HG03520 (cell line): ENCODE measurements at regions not wholly inside any gene's neighbourhood (a gene's known extent, or its start where the extent isn't known, plus 50 kb on each side); places are given as distances from the start of the nearest gene placed in this dataset.

ENCODE experiments used
- ATAC-seq: cut with Tn5 transposase; IDR thresholded peaks from one replicate; pipeline ENCODE4 v1.9.1; 2021; ENCODE audit warnings: mild to moderate bottlenecking, moderate library complexity; ENCODE audit not compliant: unreplicated experiment

DNA sequence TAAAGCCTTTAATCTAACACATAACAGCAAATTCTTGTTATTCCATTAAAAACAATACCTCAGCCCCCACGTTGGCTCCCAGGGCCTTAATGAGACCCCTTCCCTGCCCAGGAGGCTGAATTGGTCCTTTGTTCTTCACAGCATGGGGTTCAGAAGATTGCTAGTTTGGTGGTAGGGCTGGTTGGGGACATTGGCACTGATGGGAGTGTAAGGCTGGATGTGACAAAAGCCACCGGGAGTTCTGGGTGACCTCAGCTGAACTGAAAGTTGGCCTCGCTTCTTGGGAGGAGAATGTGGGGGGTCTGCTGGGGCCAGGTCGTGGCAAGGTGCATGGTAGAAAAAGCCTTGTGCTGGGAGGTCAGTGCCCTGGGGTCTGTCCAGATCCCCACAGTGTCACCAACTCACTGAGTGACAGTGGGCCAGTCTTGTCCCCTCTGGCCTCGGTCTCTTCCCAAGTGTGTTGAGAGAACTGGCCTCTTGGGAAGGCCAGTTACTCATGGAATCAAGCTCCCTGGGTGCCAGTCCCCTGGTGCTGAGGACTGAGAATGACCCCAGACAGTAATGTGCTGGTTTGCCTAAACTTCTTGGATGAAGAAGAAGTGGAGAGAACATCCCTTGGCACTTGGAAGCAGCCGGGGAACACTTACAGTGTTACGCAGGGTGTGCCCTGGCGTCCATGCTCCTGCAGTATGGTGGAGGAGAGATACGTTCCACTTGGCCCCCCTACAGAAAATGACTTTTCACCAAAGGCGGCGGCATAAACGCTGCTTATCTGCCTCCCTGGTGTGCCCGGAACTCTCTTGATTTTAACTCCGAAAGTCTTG is 283.7 kb upstream of the RTL1 start:
- ATAC-seq, result no peak

DNA sequence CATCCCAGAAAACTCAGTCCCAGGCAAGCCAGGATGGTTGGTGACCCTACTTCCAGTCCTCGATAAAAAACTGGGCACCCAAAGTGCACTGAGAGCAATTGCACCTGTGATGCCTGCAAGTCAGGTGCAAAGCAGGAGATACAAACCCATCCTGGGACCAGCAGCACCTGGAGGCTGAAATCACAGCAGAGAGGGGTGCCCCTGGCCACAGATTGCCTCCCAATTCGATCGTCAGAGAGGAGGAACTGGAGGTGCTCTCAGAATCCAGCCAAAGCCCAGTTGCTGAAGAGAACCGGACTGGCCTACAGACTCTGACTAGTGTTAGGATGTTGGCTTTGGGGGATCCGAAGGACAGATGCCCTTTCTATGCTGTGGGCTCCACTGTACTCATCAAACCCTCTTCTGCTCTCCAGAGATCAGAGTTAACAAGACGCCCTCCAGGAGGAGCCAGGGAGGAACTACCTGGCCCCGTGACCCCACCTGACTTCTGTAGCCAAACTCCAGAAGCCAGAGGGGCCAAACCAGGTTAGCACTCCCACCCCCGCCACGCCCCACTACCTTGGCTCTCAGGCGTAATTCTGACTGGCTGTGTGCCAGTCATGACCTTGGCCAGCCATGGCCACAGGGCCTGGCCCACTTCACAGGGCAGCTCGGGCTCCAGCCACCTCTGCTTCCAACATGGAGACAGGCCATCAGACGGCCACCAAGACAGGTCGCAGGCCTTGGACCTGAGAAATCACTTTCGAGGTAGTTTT is 284.5 kb upstream of the RTL1 start:
- ATAC-seq, result no peak

DNA sequence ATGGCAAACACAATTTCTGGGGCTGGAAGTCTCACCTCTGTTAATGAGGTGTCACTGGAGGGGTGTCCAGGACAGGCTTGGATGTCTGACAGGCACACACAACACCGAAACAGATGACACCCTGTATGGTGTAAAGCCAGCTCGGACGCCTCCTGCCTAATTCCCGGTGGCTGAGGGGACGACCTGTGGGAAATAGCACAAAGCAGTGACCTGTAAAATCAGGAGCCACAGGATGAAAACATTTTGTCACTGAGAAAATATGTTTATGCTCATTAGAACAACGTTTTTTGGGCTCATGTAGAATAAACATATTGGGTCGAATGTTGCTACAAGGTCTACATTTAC is 285.0 kb upstream of the RTL1 start:
- ATAC-seq, result no peak

DNA sequence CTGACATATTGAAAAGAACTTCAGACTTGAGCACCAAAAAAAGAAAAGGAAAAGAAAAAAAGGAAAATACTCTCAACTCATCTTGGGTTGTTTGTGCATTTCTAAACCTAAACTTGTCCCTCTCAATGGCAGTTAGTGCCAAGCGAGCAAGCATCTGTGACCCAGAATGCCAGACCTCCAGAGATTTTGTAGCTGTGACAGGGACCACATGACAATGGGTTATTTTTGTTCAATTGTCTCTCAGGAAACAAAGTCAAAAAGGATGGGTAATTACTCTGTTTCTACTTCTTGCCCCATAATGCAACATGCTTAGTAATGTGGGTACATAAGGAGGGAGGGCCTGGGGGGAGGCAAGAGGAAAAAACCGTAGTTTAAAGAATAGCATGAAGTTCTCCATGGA is 285.7 kb upstream of the RTL1 start:
- no peak for ATAC-seq

DNA sequence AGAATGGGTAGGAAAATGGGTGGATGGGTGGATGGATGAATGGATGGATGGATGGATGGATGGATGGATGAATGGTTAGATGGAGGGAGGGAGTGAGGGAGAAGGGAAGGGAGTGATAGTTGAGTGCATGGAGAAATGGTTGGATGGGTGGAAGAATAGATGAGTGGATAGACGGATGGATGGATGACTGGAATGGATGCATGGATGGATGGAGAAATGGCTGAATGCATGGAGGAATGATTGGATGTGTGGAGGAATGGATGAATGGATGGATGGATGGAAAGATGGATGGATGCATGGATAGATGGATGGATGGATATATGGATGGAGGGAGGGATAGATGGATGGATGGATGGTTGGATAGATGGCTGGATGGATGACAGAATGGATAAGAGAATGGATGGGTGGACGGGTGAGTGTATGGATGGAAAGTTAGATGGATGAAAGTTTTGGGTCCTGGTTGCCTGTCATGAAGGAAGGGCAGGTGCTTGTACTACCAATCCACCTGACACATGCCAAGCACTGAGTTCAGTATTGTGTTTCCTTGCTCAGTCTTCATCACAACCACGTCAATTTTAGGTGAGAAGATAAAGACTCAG is 286.5 kb upstream of the RTL1 start:
- no peak for ATAC-seq

DNA sequence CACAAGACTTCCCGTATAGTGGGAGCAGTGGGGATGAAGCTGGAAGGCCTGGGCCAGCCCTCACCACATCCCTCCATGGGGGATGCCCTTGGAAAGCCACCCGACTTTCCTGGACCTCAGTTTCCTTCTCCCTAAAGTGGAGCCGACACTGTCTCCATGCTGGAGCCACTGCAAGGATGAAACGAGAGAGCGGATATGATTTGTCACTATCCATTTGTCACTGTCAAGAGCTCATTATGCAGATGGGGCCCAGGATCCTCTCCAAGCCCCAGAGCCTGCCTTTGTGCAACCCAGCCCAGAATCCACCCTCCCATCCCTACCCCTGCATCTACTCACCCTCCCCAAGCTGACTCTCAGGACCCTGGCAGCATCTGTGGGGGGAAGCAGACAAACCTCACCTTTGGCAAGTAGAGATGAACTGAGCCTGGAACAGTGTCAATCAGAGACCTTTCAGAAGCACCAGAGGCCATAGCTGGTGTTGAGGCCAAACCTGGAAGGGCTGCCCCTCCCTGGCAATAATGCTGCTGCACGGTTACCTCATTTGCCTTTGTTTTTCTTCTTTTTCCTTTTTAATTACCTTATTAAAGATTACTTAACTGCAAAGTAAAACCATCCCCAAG is 287.7 kb upstream of the RTL1 start:
- no peak for ATAC-seq

DNA sequence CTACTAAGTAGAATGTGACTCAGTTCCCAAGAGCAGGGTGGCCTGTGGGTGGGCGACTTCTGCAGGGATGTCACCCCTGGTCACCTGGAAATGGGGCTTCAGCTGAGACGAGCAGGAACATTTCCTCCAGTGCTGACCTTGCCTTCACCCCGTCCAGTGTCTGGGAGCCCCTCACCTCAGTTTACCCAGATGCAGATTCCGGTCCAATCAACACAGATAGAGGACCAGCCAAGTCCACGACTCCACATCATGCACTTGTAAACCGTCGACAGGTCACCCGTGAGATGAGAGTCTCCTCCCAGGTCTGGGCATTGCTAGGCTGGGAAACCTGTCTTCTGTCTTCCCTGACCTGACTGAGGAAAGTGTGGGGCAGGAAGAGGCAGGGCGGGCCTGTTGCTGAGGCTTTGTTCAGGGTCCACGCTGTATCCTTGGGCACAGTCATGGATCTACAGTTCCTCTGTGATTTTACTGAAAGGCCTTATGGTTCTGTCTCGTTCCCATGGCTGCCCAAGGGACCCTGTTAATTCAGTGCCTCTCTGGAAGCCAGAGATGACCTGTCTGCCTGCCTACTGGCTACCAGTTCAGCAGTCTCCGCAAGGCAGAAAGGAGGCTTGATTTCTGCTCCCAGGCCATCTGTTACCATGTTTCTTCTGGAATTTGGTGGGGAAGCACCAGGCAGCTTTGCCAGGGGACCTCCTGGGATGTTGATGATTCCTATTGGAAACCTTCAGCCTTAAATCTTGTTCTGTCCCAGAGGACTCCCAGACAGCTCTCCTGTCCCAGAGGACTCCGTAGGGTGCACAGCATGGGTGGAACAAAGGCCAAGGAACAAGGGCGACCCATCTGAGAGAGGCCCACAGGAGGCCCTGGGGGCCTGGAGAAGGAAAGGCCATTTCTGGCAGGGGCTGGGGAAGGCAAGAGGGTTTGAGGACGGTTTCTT is 288.5 kb upstream of the RTL1 start:
- ATAC-seq, result no peak

DNA sequence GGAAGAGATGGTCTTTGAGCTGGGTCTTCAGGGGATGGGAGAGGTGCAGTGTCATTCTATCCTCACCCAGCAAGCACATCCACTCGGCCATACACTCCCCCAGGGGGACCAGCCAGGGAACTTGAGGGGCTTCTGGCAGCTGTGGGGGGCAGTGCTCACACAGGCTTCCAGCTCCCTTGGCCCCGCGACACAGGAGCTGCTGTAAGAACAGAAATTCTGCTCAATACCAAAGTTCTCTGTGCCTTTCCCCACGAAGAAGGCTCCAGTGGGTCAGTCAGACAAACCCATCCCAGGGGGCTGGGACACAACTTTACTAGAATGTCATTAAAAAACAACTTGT is 289.1 kb upstream of the RTL1 start:
- ATAC-seq, result no peak

DNA sequence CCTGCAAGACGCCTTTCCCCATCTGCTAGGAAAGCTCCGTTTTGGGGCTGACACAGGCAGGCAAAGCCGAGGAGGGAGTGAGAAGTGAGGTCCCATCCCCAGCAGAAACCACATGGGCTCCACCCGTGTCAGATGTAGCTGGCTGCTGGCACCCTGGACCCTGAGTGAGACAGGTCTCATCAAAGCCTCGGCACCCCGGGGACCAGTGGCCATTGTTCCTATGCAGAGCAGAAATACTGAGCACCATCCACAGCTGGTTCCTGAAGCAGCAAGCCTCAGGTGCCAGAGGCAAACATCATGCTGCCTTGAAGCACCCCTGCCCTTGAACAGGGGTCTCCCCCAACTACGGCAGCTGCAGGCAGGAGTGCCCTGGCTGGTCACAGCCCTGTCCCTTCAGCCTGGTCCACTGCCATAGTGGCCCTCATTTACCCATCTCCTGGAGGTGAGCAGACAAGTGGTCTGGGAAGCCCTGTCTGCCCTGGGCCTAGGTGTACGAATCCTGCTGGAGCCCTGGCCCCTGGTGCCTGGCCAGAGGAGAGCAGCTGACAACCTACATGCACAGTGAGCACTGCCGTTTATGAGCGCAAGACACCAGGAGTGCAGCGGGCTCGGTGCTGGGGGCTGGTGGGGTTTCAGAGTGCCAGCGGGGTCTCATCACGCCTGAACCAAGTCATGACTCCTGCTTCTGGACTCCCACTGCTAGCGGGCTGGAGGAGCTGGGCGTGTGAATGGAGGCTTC is 289.8 kb upstream of the RTL1 start:
- ATAC-seq, result no peak

DNA sequence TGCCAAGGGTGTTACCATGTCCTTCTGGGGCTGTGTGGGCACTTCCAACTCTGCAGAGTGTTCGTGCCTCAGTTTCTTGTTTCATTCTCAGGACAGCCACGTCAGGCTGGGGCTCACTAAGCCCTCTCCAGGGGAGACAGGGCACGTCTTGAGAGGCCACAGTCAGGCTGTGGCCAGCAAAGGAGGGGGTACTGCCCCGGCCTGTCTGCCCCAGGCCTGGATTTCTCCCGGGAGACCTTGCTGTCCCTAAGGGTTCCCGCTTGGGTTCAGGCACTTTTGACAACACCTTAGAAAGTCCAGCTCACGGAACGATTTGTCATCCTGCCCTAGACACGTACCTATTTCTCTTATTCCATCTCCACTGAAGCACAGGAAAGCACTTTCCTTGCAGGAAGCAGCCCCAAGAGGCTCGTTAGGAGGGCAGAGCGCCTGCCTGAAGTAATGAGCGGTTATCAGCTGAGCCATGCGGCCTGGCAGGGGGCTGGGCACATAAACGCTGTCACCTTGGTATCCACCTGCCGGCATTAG is 290.4 kb upstream of the RTL1 start:
- no peak for ATAC-seq

DNA sequence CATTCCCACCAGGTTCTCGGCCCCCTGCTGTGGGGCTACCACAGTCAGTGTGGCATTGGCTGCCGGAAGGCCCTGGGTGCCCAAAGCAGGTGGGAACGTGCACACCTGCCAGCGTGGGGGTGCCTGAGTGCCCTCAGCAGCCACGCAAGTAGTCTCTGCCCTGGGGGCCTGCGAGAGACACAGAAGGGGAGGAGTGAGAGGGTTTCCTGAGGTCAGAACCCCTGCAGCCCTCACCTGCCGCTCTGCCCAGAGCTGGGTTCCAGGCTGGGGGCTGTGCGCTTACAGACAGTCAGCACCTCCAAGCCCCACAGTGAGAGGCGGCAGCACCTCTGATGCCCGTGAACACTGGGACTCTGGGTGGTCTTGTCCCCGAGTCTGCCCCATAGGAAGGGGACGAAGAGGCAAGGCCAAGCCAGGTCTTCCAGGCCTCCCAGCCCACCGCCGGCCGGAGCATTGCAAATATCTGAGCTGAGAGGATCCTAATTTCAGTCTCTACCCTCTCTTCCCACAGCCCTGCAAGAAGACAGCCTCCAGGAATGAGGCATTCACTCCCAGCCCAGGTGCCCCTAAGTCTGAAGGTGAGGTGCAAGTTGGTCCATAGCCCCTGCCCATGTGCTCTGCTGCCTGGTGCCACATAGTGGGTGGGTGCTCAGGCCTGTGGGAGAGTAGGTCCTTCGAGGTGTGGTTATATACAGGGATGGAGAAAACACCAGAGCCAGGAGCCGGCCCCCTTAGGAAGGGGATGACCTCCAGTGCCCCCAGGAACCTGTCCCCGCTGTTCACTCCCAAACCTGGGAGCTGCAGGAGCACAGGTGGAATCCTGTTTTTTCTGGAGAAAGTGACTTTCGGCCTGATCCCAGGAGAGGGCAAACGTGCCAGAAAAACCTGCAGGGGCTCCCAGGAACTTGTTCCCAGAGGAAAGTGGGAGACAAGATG is 291.1 kb upstream of the RTL1 start:
- no peak for ATAC-seq

DNA sequence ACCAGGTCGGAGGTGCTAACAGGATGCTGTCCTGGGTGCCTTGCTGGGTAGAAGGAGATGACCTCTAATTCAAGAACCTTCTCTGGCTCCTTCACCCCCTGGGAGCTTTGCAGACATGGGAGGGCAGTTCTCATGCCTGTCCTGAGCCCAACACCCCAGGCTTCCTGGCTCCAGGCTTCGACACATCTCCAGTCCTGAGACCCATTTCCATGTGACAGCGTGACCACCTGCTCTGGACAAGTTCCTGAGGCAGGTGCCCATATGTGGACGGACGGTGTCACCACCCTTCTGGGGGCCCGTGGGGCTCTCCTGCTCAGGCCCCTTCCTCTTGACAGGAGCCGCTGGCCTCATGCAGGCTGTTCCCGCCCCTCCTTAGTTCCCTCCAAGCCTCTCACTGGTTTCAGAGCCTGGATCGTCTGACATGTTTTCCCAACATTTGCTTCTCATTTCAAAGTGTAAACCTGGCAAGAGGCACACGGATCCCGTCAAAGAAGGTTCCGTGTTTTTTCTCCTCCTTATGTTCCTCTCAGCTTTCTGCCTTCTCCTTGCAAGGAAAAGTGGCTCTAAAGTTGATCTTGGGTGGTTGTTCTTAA is 291.9 kb upstream of the RTL1 start:
- ATAC-seq, result no peak

DNA sequence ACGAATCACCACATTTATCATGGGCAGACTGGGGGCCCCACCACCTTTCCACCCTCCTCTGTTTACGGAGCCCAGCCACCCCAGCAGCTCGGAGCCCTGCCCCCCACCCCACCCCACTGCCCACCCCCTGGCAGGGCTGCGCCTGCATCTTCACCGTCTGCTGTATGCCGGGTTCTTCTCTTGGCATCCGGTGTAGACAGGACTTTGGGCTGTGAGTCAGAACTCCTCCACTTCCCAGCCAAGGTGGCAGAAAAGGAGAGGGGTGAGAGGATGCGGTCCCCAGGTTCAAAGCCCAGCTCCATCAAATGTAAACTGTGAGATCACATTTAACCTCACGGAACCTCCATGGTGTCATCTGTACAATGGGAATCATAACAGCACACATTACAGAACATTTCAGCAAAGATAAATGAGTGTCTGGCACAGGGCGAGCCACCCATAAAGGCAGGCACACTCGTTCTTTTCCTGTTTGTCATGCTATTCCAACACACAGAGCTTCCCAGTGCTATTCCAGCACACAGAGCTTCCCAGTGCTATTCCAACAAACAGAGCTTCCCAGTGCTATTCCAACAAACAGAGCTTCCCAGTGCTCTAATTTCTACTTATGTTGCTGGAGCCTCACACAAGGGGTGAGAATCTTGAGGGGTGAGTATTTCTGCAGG is 292.7 kb upstream of the RTL1 start:
- ATAC-seq, result no peak

DNA sequence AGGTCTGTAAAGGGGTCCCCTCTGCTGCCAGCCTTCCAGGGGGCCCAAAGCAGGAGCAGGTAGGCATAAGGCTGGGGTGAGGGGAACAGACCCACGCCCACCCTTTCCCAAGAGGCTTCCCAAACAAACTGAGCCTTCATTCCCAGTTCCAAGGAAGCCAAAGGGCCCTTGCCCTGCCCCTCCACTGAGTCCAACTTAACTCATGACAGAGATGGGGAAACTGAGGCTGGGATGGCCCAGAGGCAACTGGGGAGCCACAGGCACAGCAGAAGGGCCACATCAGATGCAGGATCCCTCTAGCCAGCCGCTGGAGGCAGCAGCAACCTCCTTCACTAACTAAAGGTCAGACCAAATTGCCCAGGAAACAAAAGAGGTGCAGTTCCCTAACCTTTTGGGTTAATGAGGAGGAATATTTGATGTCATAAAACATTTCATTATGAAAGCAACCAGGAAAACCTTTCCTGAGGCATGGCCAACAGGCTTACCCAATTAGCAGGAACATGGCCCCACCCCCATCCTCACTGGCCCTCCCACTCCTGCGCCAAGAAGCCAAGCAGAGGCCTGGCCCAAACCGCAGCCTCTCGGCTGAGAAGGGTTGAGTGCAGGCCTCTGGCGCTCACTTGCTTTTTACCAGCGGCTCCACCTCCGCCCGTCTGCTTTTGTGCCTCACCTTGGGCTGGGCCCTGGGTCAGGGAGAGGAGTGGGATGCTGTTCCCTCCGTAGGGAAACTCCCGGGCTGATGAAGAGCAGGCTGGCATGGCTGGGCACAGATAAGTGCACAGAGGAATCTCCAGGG is 293.5 kb upstream of the RTL1 start:
- ATAC-seq, result no peak

DNA sequence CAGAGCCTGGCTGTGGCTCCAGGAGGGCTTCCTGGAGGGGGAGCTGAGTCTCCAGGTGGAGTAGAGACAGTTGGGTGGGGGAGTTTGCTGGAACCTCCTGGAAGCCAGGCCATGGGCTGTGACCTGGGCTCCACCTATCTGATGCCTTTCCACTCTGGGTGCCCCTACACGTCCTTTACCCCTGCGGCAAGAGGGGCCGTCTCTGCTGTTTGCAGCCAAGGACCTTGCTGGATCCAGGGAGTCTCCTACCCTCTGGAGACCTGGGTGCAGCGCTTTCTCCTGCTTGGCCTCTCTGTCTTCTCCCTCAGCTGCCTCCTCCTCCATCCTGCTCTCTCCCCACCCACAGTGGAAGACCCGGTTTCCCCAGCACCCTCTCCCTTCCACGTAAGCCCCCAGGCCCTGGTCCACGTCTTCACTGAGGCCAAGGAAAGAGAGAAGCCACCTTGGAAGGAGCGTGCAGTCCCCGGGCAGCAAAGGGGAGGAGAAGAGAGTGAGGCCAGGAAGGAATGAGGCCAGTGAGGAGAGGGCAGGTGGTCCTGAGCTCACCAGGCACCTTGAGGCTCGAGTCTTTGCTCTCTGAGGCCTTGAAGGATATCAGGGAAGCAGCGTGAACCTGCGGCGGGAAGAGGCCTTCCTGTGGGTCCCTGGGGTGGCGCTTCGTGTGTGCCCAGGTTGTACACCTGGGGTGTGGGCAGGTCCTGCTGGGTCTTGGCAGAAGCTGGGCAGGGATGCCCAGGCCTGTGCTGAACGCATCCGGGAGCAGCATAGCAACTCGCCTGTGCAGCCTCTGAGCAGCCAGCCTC is 294.3 kb upstream of the RTL1 start:
- no peak for ATAC-seq

DNA sequence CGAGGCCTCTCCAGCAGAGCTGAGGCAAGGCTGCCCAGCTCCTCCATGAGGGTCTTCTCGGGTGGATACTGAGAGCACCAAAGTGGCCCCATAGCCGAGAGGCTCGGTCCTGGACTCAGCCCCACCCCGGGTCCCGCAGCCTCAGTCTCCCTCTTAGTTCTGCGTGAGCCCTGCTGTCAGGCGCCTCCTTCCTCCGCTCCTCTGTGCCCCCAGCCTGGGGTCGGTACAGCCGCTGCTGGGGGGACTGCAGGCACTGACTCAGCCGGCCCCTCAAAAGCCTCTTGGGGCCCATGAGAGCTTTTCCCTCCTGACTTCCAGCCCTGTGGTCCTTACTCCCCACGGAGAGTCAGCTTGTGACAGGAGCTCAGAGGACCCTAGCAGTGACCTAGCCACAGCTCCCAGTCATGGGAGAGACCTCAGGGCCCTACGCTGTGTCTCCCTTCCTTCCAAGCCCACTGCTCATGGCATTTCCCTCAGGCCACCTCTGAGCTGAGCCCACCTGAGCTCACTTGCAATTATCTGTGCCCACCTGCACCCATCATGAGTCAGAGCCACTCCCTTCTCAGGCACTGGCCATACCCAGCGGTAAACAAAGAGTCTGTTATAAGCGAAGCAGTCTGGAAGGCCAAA is 295.0 kb upstream of the RTL1 start:
- no peak for ATAC-seq
